Coronary artery (tissue), 2 donors: ENCODE measurements at regions not wholly inside any gene's neighbourhood (a gene's known extent, or its start where the extent isn't known, plus 50 kb on each side); places are given as distances from the start of the nearest gene placed in this dataset.

Experiments
- DNase-seq: peaks from one replicate; pipeline ENCODE4 v3.0.0-alpha.2; 2017; ENCODE audit warnings: low spot score
- H3K27ac ChIP-seq, 2 donors: fragments of 200-600 bp; sonication (generic); one replicate each; pipeline ENCODE4 v1.5.1; 2016 to 2019
- H3K4me3 ChIP-seq: fragments of 200-600 bp; sonication (generic); 2 replicates; pipeline ENCODE4 v1.5.1; 2016; ENCODE audit warnings: mild to moderate bottlenecking, moderate library complexity
- CTCF ChIP-seq: fragments of 200-600 bp; sonication (generic); IDR thresholded peaks from one replicate; pipeline ENCODE4 v1.5.1; 2019; ENCODE audit warnings: antibody characterized with exemption

GRCh38 chr9:115507148-115507547 lies 389.2 kb upstream of the TNC start:
- Histone ChIP-seq H3K27ac (no peak overlapping the region), H3K4me3 (no peak overlapping the region)
- no peak for DNase-seq
- no peak for TF ChIP-seq CTCF

GRCh38 chr9:115513148-115513547 lies 395.2 kb upstream of the TNC start:
- peak overlapping the region; percentile 40 to 50 for H3K27ac ChIP-seq
- no peak overlapping the region for H3K4me3 ChIP-seq
- TF ChIP-seq CTCF: no peak
- no peak for DNase-seq

- no peak for TF ChIP-seq CTCF
- Histone ChIP-seq H3K27ac (no peak overlapping the region), H3K4me3 (no peak overlapping the region)
- no peak for DNase-seq
Observed at GRCh38 chr9:115514454-115514853, 396.5 kb upstream of the TNC start.

- no peak overlapping the region for H3K27ac ChIP-seq
- no peak for DNase-seq
- H3K4me3 ChIP-seq: no peak overlapping the region
- no peak for TF ChIP-seq CTCF
Observed at GRCh38 chr9:115517335-115518075, 399.5 kb upstream of the TNC start.

GRCh38 chr9:115520646-115521045 lies 402.7 kb upstream of the TNC start:
- TF ChIP-seq CTCF: no peak
- Histone ChIP-seq H3K27ac (no peak overlapping the region), H3K4me3 (no peak overlapping the region)
- no peak for DNase-seq

- Histone ChIP-seq H3K4me3 (no peak overlapping the region), H3K27ac (no peak overlapping the region)
- no peak for DNase-seq
- TF ChIP-seq CTCF: no peak
Observed at GRCh38 chr9:115522912-115523311, 405.0 kb upstream of the TNC start.

GRCh38 chr9:115524453-115525059 lies 406.6 kb upstream of the TNC start:
- DNase-seq: no peak
- H3K27ac ChIP-seq: no peak overlapping the region

More at GRCh38 chr9:115524453-115525059, 406.6 kb upstream of the TNC start:
- peak; percentile 62 for TF ChIP-seq CTCF
- H3K4me3 ChIP-seq: no peak overlapping the region
